PC-9 (cell line): ENCODE measurements at regions not wholly inside any gene's neighbourhood (a gene's known extent, or its start where the extent isn't known, plus 50 kb on each side); places are given as distances from the start of the nearest gene placed in this dataset.
"Not testable (repeated sequence)": the region's sequence is repeated elsewhere in the genome, so short reads cannot be mapped to it uniquely, and the experiment has no call there.

Source experiments
- BruUV-seq: library from RNA; stranded (reverse); fragments of 400-500 nt; replicated peaks from 2 replicates; lab custom pipeline; 2021; lab: Mats Ljungman, UMichigan
- CTCF ChIA-PET: fragments of 300-600 bp; sonication (Branson Sonifier 250); formaldehyde crosslinking; loops from one replicate; lab custom pipeline; 2022; ENCODE audit warnings: antibody characterized with exemption; lab: Charles Lee
- POLR2A ChIA-PET: fragments of 300-600 bp; sonication (Branson Sonifier 250); formaldehyde crosslinking; loops from one replicate; lab custom pipeline; 2022; ENCODE audit warnings: antibody characterized with exemption; ENCODE audit not compliant: unreplicated experiment; lab: Charles Lee
- DNase-seq, 2 experiments: peaks; one replicate each; pipeline versions ENCODE4 v3.0.0 to v3.0.0-alpha.2; 2015 to 2022; ENCODE audit warnings: mixed read lengths in 1 of 2
- H2AFZ ChIP-seq: fragments of 200-600 bp; sonication (generic); 2 replicates; pipeline ENCODE4 v1.8.1; 2017; ENCODE audit warnings: antibody characterized with exemption
- H3F3A ChIP-seq: fragments of 200-600 bp; sonication (generic); 2 replicates; pipeline ENCODE4 v1.8.1; 2017; ENCODE audit warnings: antibody characterized with exemption, mild to moderate bottlenecking, low read depth; ENCODE audit not compliant: insufficient read depth
- H3K27ac ChIP-seq: fragments of 200-600 bp; sonication (generic); 2 replicates; pipeline ENCODE4 v1.6.1; 2016; ENCODE audit warnings: mixed run types
- H3K27me3 ChIP-seq: fragments of 200-600 bp; sonication (generic); 2 replicates; pipeline ENCODE4 v1.6.1; 2016; ENCODE audit warnings: low read depth, mixed run types; ENCODE audit not compliant: insufficient read depth
- H3K36me3 ChIP-seq: fragments of 200-600 bp; sonication (generic); 2 replicates; pipeline ENCODE4 v1.6.1; 2016; ENCODE audit warnings: low read depth, mixed run types
- H3K4me1 ChIP-seq: fragments of 200-600 bp; sonication (generic); replicated peaks from 2 replicates; pipeline ENCODE4 v1.6.1; 2016; ENCODE audit warnings: mixed run types; ENCODE audit not compliant: insufficient read depth
- H3K4me2 ChIP-seq: fragments of 200-600 bp; sonication (generic); 2 replicates; pipeline ENCODE4 v1.6.1; 2017; ENCODE audit warnings: mixed run types
- H3K4me3 ChIP-seq: fragments of 200-600 bp; sonication (generic); 2 replicates; pipeline ENCODE4 v1.6.1; 2016; ENCODE audit warnings: mixed run types
- H3K79me2 ChIP-seq: fragments of 200-600 bp; sonication (generic); 2 replicates; pipeline ENCODE4 v1.6.1; 2017; ENCODE audit warnings: low read depth, mixed run types
- H3K9me2 ChIP-seq: fragments of 200-600 bp; sonication (generic); 2 replicates; pipeline ENCODE4 v1.8.1; 2017; ENCODE audit warnings: mild to moderate bottlenecking; ENCODE audit not compliant: insufficient read depth
- H3K9me3 ChIP-seq: fragments of 200-600 bp; sonication (generic); 2 replicates; pipeline ENCODE4 v1.8.1; 2016; ENCODE audit warnings: low read depth; ENCODE audit not compliant: insufficient read depth
- H4K20me1 ChIP-seq: fragments of 200-600 bp; sonication (generic); 2 replicates; pipeline ENCODE4 v1.8.1; 2017; ENCODE audit not compliant: insufficient read depth
- EZH2 ChIP-seq: fragments of 200-600 bp; sonication (generic); IDR thresholded peaks from 2 replicates; pipeline ENCODE4 v1.8.0; 2017; ENCODE audit warnings: antibody characterized with exemption, low read depth
- intact Hi-C: fragments of 100-400 bp; cut with micrococcal nuclease; formaldehyde crosslinking; loops from one replicate; pipeline ENCODE4 v1.10.0; 2022; ENCODE audit not compliant: unreplicated experiment
- TF ChIP-seq, protein P1 (sequence below): fragments of 200-600 bp; sonication (generic); conservative IDR thresholded peaks from 2 replicates; pipeline ENCODE4 v1.6.1; 2017; ENCODE audit warnings: mixed run types, antibody characterized with exemption, mild to moderate bottlenecking, moderate library complexity

DNA sequence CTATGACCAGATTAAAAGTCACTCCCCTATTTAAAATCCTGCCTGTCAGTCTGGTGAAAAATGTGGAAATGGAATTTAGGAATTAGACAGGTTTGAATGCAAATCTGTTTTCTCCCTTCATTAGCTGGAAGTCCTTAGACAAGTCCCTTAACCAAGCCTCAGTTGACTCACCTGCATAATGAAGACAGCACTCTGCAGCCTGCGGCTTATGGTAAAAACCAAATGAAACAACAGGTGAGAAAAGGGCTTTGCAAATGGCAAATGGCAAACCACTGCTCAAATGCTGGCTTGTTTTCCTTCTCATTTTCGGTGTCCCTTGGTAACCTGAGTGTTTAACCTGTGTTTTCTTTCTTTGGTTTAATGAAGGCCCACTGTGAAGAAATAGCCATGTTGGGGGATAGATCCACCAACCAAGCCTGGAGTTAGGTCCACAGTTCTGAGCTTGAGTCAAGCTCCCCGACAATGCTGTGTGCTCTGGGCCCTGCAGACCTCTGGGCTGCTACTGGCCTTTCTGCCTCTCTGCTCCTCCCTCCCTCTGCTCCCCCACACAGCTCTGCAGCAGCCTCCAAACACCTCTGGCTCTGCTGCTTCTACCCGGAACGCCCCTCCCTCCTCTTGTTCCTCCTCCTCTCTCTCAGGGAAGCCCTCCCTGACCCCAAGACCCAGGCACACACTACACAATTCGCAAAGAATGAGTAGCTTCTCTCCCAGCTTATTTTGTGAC lies 641.8 kb downstream of the MATN1 start:
- Histone ChIP-seq H2AFZ (no peak overlapping the region), H3K4me1 (peaks cover 14% of the 10 kb centered on the region), H4K20me1 (no peaks in the 10 kb centered on the region), H3K27me3 (no peaks in the 10 kb centered on the region), H3K9me2 (no peaks in the 10 kb centered on the region), H3K4me2 (no peak overlapping the region), H3K79me2 (no peaks in the 10 kb centered on the region), H3K36me3 (no peaks in the 10 kb centered on the region), H3K4me3 (no peak overlapping the region), H3K27ac (no peak overlapping the region), H3K9me3 (no peaks in the 10 kb centered on the region), H3F3A (no peaks in the 10 kb centered on the region)
- ChIA-PET POLR2A (no interaction called here), CTCF (no interaction called here)
- intact Hi-C loops = loop anchor here (5.0 to 10.0 kb wide), 4 partner anchors 107 to 626 kb away; no protein-coding TSS in a partner anchor
- no peak for TF ChIP-seq EZH2
- TF ChIP-seq, protein P1, sequence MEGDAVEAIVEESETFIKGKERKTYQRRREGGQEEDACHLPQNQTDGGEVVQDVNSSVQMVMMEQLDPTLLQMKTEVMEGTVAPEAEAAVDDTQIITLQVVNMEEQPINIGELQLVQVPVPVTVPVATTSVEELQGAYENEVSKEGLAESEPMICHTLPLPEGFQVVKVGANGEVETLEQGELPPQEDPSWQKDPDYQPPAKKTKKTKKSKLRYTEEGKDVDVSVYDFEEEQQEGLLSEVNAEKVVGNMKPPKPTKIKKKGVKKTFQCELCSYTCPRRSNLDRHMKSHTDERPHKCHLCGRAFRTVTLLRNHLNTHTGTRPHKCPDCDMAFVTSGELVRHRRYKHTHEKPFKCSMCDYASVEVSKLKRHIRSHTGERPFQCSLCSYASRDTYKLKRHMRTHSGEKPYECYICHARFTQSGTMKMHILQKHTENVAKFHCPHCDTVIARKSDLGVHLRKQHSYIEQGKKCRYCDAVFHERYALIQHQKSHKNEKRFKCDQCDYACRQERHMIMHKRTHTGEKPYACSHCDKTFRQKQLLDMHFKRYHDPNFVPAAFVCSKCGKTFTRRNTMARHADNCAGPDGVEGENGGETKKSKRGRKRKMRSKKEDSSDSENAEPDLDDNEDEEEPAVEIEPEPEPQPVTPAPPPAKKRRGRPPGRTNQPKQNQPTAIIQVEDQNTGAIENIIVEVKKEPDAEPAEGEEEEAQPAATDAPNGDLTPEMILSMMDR = no peak
- no TSS peak for BruUV-seq
- no peak for DNase-seq

DNA sequence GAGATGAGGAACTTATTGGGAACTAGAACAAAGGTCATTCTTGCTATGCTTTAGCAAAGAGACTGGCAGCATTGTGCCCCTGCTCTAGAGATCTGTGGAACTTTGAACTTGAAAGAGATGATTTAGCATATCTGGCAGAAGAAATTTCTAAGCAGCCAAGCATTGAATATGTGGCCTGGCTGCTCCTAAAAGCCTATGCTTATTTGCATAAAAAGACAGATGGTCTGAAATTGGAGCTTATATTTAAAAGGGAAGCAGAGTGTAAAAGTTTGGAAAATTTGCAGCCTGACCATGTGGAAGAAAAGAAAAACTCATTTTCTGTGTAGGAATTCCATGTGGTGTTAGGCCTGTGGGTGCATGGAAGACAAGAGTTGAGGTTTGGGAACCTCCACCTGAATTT lies 647.5 kb downstream of the MATN1 start:
- H4K20me1 ChIP-seq, DNase-seq, H3F3A ChIP-seq, intact Hi-C loops, H3K9me2 ChIP-seq, H3K9me3 ChIP-seq, H3K4me3 ChIP-seq, H3K27ac ChIP-seq, H3K36me3 ChIP-seq, BruUV-seq, H3K27me3 ChIP-seq, H3K4me1 ChIP-seq, CTCF ChIA-PET, H3K79me2 ChIP-seq, H2AFZ ChIP-seq, POLR2A ChIA-PET, H3K4me2 ChIP-seq: not testable (repeated sequence)

DNA sequence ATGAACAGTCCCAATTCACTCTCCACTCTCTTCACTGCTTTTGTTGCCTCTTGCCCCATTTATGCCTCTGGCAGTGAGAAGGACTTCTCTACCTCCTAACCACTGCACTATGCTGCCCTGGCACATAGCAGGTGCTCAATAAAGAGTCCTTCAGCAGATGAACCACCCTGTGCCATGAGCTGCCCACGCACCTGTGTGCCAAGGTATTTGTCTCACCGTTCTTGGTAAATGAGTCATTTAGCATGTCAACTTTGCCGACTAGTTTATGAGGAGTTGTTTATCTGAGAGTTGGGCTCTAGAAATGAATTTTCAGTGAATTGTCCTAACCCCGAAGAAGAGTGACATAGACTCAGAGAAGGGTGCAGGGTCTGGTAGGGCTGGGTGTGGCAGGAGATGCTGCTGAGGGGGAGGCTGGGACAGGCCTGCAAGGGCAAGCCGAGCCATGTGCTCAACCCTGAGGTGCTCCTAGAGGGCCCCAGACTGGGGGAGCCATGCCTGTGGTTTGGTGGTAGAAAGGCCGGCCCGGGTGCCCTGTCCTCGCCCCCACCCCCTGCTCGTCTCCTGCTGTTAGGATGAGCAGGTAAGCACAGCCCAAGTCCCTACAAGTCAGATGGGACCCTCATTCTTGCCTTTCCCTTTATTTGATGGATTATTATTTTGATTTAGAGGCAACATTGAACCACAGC lies 654.5 kb downstream of the MATN1 start:
- Histone ChIP-seq H3K4me2 (no peak overlapping the region), H3K79me2 (no peaks in the 10 kb centered on the region), H2AFZ (no peak overlapping the region), H3K4me3 (no peak overlapping the region), H3F3A (peaks cover 6% of the 10 kb centered on the region; the same call in 1 of the 2 replicates), H4K20me1 (no peaks in the 10 kb centered on the region), H3K36me3 (no peaks in the 10 kb centered on the region), H3K4me1 (peaks cover 11% of the 10 kb centered on the region), H3K27me3 (no peaks in the 10 kb centered on the region), H3K27ac (no peak overlapping the region), H3K9me2 (no peaks in the 10 kb centered on the region), H3K9me3 (no peaks in the 10 kb centered on the region)
- peak; percentile 12 to 68 for DNase-seq
- CTCF ChIA-PET = no interaction called here
- no TSS peak for BruUV-seq
- POLR2A ChIA-PET = no interaction called here
- TF ChIP-seq EZH2 = no peak
- TF ChIP-seq, protein P1 = no peak
- intact Hi-C loops = no loop called here
